ENCODE measurements at regions not wholly inside any gene's neighbourhood (a gene's known extent, or its start where the extent isn't known, plus 50 kb on each side); places are given as distances from the start of the nearest gene placed in this dataset.

DNA sequence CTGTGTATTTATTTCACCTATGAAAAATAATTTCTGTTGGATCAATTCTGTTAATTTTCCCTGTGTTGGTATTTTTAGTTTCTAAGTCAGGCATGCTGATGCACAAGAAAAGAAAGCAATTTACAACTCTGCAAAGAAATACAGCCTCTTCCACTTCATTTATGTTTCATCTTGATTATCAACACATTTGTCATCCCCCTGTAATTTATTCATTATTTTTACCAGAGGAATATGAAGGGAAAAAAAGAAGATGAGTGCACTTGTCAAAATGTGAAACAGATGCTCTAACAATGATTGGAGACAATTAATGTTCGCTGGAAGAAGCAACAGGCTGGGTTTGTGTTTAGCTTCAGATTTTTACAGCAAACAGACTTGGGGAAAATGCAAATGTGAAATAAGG, 958.5 kb upstream of the SEL1L start:
- no peak for DNase-seq

DNA sequence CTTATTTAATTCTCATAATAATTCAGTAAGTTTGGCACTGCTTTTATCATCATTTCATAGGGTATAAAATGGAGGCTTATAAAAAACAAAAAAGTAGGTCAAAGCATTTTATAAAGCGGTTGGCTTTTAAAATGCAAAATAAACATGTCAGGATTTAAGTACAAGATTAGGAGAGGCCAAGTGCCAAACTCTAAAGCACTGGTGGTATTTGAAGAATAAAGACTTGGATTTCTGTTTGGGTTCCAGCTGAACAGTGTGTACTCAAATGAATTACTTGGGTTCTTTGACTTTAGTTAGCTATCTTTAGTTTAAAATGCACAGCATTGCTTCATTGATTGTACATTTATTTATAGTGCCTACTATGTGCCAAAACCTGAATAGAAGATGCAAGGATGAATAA, 966.6 kb upstream of the SEL1L start:
- no peak for DNase-seq

DNA sequence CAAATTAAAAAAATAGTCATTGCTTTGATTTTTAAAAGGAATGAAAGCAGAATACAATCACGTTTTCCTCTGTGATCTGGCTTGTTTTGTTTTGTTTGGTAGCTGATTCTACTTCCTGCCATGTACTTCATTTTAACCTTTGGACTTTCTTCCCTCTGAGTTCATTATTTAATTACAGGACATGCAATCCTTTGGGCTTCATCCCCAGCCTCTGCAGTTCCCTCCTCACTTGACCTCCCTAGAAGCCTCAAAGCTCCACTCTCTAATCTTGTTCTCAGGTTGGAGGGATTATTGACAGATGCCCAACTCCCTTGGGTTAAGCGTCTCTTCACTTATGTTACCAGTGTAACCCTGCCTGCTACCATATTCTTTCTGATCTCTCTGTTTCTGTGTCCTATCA, 967.9 kb upstream of the SEL1L start:
- DNase-seq: no peak

DNA sequence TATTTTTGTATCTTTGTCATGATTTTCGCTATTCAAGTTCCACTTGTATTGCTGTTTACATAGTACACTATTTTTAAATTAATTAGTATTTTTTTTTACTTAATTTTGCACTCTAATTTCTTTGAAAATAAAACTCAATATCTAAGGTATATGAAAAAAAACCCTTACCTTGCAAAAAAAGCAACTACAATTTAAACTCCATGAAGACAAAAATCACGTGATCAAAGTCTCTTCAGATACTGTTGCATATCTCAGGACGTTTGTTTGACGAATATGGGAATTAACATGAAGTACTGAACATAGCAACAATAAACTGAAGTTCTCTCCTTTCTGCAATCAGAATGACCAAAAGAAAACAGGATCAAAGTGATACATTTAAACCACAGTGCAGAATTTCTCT, 968.4 kb upstream of the SEL1L start:
- no peak for DNase-seq

DNA sequence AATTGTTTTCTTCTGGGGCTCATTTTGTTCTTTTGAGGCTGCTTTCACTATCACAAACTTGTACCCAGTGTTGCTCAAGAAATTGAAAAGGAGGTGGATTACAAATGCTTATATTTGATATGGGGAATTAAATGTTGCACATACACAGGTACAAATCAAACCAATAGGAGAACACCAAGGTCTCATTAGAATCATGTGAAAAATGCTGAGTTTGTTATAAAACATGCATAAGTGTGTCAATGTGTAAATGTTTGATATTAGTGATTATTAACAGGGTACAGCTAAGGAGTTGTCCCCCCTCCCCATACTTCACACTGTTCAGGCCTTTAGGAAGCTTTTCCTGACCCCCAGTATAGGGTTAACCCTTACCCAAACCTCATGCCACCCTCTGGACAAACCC, 971.2 kb upstream of the SEL1L start:
- no peak for DNase-seq

DNA sequence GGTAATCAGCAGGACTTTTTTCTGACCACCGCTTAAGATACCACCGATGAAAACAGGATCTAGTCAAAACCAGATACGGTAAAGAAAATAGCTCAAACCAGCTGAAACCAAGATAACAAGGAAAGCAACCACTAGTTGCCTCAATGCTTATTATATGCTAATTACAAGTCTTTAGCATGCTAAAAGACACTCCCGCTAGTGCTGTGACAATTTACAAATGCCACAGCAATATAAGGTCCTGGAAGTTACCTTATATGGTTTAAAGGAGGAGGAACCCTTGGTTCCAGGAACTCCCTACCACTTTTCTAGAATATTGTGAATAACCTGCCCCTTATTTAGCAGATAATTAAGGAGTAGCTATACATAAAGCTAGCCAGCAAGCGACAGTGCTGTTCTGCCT, 976.4 kb upstream of the SEL1L start:
- DNase-seq: no peak

DNA sequence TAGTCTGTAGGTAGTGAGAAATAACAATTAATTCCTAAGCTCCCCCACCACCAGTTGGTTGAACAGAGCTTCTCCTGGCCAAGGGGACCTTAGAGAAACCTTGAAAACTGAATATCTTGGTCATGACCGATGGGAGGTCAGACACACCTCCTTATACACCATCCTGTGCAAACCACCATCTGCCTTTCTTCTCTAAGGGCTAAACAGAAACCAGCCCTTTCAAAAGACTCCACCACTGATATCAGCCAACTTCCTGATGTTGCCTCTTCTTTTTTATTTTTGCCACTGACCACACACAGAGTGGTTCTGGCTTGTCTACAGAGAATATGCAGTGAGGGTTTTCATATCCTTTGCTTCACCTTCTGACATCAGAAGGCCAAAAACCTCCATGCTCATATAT, 977.7 kb upstream of the SEL1L start:
- no peak for DNase-seq

DNA sequence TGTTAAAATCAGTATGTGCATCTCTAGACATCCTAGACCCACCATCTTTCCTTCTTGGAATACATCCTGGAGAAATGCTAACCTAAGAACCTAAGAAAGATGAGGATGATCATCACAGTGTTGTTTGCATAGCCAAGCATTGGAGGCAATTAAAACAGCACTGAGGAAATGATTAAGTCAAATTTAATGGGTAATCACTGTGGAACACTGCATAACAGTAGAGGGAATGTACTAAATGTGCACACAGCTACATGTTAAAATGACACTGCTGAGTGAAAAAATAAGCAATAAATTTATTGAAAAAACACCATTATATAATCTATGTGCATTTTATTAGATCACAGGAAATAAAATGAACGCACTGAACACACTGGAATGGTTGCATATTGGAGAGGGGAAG, 987.1 kb upstream of the SEL1L start:
- DNase-seq: no peak

DNA sequence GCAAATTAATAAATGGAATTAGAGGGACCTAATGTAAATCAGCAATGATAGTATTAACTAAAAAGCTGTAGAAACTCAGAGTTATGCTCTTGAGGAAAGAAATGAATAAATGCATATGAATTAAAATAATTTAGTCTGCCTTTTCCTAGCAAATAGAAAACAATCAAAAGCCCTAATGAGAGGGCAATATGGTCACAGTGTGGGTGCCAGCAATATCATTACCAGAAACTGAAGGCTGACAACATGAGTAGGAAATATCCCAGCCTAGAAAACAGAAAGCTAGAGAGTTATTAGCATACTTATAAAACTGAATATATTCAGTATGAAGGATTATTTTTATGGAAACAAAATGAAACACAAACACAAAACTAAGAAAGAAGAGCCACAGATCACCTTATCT, 987.5 kb upstream of the SEL1L start:
- DNase-seq: no peak

DNA sequence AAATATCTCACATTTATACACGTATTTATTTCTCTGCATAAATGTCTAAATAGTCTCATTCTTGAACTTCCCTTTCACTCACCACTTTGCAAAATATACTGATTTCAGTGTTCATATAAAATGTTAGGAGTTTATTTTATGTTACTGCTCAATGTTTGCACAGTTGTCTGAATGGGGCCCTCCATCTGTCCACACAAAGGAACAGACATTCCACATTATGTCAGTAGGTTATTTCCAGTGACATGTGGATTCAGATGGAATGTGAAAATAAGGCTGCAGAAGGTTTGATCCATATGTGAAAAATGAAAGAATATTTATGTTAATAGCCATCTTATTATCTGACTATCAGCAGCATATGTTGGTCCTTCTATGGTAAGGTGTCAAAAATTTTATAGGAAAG, 994.4 kb upstream of the SEL1L start:
- DNase-seq: no peak

DNA sequence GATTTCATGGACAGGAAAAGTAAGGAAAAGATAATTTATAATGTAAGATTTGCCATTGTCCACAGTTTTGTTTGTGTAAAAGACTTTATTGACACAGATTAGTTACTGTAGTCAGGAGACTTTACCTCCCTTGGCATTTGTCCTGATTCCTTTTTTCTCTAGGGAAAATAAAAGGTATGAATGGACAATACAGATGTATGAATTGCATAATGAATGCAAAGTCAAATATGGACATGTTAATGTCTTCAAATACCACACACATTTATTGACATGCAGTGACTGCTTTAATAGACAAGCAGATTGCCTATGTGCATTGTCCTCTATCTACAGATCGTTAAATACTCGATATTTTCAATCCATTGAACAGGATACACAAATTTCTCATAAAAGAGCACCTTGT, 999.7 kb upstream of the SEL1L start:
- no peak for DNase-seq

DNA sequence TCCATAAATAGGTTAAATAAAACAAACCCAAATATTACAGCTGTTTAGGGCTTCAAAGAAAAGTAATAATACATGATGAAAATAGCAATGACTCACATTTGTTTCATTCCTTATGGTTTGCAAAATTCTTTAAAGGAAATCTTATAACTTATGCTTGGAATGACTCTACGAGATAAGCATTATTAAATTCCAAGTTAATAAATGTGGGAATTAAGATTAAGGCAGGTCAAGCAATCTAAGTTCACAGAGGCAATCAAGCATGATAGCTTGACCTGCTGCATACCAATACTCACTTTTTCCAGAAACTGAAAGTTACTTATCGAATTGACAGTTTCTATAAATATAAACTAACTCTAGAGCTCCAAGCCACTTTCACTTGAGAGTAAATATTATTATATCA, 1002.9 kb upstream of the SEL1L start:
- no peak for DNase-seq

DNA sequence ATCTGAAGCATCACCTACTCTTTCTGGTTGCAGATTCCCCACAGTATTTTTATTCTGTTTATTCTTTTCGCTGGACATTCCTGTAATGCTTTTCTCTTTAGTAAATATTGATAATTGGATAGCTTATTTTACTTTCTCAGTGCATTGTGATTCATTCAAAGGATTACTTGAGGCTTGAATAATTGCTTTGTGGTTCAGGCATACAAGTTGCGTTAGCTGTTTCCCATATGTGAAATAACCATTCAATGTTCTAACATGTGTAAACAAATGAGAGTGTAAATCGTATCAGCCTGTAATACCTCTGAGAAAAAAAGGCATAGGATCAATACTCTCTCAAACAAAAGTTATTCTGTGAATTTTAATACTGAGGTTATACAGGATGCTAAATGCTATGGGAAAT, 1004.2 kb upstream of the SEL1L start:
- no peak for DNase-seq

DNA sequence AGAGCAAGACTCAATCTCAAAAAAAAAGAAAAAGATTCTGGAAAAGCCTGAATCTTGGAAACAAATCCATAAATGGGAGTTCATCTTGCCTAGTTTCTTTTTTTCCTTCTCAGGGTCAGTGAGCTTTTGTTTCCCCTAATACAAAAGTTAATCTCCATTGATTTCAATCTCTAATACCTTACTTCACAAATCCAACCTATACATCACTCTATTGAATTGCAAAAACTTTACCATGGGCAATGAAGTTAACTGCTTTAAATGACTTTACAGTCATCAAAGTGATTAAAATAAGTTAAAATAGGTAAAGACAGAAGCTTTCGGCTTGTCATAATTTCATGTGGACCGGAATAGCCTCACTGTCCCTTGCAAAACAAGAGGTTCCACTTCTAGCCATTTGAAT, 1012.7 kb upstream of the SEL1L start:
- DNase-seq: no peak

DNA sequence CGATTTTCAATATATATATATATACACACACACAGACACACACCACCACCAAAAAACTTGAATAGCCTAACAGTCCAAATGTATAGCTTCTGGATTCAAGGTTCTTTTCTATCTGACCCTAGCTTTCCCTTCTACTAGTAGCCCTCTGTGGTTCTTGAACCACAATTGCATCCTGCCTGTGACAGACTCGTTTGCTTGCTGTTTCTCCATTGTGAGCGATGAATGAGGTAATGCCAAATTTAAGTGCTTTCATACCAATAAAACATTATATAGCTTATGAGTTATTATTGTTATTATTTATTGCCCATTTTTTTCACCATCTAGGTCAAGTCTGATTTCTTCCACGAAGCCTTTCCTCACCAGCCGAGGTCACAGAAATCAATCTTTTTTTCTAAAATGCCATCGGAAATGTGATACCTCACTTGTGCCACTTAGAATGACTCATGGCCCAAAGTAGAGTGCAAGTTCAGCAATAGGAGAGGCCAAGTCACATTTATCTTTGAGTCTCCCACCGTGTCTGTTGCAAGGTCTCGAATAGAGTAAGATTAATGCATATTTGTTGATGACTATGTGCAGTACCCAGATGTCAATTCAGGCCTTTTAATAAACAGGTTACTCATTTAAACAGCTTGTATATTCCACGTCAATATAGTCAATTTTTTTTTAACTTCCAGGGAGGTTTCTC, 1015.8 kb upstream of the SEL1L start:
- DNase-seq: no peak

DNA sequence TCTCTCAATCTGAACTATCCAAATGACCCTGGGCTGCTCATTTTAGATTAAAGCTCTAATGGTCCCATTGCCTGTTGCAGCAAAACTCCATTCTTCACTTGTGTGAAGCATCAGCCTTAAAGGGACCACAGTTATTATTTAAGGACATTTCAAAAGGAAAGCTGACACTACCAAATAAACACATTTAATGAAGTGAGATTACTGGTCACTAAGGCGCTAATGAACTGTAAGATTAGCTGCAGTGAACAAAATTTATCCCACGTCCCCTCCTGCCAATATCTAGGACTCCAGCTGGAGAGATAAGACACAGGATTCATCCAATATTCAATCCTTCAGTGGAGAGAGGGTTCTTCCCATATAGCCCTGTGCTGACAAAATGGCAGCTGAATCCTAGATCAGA, 1029.2 kb upstream of the SEL1L start:
- no peak for DNase-seq

DNA sequence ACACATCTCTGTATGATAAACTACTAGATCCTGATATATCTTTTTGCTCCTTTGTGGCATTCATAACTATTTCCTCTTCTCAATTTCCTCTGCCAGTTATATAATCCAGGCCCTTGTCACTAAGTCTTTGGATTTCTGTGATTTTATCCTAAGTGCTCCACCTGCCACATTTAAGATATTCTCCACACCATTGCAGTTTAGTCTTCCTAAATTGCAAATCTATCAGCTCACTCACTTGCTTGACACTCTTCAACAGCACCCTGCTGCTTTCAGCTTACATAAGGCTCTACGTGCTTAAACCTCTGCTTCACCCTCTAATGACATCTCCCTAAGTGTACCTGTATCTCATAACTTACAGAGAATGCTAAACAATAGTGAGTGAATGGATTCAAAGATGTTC, 1032.2 kb upstream of the SEL1L start:
- no peak for DNase-seq

DNA sequence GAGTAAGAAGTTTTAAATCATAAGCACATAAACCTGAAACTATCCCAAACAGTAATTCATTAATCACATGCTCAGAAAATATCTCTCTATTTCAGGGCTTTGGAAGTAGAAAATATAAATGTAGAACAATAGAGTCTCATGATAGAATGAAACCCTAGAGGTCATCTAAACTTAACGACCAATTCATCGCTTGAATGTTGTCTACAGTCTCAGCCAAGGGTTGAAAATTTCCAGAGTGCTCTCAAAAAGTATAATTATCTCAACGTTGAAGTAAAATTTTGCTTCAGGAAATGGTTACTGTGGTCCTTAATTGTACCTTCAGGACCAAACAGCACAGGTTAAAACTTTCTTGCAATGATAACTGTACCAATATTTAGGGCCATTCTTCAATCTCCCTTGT, 1053.6 kb upstream of the SEL1L start:
- DNase-seq: no peak

DNA sequence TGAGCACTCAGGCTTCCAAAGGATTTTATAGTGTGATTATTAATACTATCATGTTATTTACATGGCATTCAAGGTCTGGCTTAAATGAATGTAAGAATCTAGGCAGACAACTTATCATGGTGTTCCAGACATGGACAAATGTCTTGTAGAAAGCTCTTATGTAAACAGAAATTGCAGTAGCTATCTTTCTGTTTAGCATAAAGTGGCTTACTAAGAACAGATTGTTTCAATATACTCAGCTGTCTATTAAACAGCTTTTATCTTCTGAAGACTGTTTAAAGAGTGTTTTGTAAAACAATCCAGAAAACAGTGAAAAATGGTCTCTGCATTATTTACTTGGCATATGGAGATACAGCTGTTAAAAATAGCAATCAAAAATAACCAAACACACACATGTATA, 1061.8 kb upstream of the SEL1L start:
- DNase-seq: no peak

DNA sequence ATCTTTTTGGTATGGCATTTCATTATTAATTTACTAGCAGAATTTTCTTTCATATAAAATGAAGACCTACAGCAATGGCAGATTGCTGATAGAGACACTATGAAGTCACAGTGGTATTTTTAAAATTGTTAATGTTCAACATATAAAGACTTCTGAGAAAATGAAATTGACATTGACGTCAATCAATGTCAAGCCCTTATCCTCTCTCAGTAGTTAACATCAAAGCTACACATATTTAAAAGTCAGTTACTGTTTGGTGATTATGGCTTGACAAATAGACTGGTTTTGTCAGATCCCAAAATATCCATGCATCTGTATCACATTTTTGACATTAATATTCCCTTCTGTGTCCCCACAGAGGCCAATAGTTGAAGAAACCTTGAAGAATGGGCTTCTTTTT, 1069.1 kb upstream of the SEL1L start:
- no peak for DNase-seq

DNA sequence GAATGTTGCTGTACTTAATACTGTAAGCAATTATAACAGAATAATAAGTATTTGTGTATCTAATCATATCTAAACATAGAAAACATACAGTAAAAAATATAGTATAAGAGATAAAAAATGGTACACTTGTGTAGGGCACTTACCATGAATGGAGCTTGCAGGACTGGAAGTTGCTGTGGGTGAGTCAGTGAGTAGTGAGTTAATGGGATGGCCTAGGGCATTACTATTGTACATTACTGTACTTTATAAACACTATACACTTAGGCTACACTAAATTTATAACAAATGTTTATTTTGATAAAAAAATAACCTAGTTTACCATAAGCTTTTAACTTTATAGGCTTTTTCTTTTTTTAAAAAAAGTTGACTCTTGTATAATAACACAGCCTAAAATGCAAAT, 1071.2 kb upstream of the SEL1L start:
- DNase-seq: no peak

DNA sequence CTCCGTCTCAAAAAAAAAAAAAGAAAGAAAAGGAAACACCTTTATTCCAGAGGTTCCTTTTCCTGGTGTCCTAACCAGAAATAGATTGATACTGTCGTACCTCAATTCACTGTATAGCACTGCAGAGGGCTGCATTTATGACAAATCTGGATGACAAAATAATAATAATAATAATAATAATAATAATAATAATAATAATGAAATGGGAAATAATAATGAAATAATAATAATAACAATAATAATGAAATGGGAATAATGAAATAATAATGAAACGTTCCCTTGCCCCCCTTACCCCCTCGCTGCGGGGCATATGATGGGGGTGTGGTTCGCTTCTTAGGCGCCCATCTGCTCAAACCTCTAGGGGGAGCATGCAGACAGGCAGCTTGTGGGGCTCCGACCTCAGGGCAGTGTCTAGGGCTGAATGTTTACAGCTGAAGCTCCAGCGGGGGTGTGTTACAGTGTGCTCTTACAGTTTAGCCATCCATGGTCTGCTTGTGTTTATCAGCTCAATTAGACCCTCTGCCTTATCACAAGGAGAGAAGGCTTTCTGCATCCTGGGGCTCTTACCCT, 1088.3 kb upstream of the SEL1L start:
- DNase-seq: no peak

DNA sequence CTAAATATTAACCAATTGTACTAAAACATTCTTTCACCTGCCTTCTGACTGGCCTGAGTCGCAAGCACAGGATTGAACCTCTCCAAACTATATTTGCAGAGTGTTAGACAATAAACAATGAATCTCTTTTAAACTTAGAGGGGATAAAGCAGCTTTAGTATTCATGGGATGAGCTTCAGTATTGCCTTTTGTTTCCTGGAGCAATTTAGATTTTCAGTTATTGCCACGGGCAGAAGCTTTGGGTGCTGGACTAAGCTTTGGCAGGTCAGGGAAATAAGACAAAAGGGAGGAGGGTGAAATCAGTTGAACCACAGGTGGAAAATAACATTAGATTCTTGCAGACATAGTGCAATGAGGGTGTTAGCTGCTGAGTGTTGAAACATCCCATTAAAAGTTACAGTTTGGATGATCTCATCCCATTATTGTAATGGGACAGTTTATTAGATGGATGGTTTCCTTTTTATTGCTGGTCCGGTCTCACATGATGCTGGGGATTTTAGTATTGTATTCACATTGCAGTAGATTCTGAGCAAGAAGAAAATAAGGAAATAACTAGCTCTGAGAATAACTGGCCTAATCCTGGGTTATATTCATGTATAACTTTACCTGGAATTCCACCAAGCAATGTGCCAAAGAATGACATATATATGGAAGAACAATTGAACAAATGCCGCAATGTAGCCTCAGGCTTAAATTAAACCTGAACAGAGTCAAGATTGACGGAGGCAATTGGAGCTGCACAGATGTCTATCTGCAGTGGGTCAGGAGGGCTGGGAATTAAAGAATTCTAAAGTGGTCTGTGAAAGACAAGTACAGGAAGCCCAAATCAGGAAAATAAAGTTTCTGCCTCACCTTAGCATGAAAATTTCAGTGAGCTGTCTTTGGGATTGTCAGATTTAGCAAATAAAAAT, 1092.8 kb upstream of the SEL1L start:
- DNase-seq: no peak

DNA sequence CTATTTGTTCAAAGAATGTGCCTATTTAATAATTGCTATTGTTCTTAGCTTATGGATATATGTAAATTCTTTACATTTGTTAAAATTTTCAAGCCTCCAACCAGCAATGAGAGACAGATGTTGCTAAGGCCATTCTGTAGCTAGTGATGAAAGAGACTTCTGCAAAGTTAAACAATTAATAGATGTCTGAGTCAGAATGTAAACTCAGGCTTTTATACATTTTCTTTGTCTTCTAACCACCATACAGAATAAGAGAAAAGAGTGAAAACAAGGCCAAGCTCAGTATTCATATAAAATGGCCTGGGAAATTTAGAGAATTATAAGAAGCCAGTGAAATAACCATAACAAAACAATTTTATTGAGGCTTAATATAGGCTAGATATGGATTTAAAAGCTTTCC, 1102.3 kb upstream of the SEL1L start:
- no peak for DNase-seq

All from NCI-H1048 (cell line).